HEK293T (cell line): ENCODE measurements at regions not wholly inside any gene's neighbourhood (a gene's known extent, or its start where the extent isn't known, plus 50 kb on each side); places are given as distances from the start of the nearest gene placed in this dataset.

ENCODE experiments used
- FOXA1 ChIP-seq: fragments of 450-650 bp; IDR thresholded peaks from 2 replicates; pipeline ENCODE4 v1.6.1; 2016; ENCODE audit warnings: mild to moderate bottlenecking
- FOXM1 ChIP-seq: fragments of 450-650 bp; IDR thresholded peaks from 2 replicates; pipeline ENCODE4 v1.6.1; 2017; ENCODE audit warnings: mild to moderate bottlenecking, borderline replicate concordance
- NFRKB ChIP-seq: fragments of 450-650 bp; IDR thresholded peaks from 2 replicates; pipeline ENCODE4 v1.6.1; 2016; ENCODE audit warnings: mild to moderate bottlenecking, moderate library complexity

GRCh38 chr1:218667781-218668516, 322.8 kb downstream of the TGFB2 start:
- no peak for TF ChIP-seq FOXM1
- TF ChIP-seq NFRKB: no peak
- TF ChIP-seq FOXA1: no peak
